Ammon's horn (tissue), 1 donor: ENCODE measurements at regions not wholly inside any gene's neighbourhood (a gene's known extent, or its start where the extent isn't known, plus 50 kb on each side); places are given as distances from the start of the nearest gene placed in this dataset.

Source experiments
- DNase-seq: peaks from one replicate; pipeline ENCODE4 v3.0.0-alpha.2; 2016; ENCODE audit warnings: low spot score

GRCh38 chr17:54836723-54837462 lies 63.8 kb upstream of the TOM1L1 start:
- DNase-seq, result no peak

DNA sequence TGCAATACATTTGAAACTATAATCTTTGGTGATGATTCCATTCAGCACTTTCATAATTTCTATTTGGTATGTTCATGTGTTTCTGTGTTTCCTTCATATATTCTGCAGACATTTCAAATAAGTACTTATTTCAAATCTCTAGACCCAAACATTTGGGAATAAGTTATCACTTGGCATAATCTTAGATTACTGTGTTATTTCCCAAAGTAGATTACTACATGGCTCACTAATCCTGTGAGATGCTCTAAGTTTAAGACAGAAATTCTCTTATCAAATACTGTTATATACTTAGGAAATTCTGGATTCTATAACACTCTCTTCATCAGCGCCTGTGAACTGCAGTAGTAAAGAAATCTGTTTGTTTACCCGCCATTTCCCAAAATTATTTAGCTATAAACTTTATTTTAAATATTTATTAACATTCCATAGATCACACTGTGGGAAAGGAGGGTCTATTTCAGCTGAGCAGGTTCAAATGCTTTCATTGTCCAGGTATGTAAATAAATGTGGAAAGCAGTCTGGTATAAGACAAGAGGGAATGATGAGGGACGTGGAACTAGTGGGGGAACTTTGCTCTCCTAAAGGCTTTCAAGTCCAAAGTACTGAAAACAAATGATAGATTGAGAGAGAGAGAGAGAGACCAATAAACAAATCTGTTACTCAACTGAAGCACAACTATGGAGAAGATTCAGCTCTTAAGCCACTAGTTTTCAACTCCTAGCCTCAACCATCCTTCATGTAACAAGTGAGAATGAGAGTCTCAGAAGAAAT lies 61.8 kb upstream of the TOM1L1 start:
- DNase-seq, result no peak

- DNase-seq, result peak; percentile 12
Measured at GRCh38 chr17:54839447-54839846, 61.2 kb upstream of the TOM1L1 start.

DNA sequence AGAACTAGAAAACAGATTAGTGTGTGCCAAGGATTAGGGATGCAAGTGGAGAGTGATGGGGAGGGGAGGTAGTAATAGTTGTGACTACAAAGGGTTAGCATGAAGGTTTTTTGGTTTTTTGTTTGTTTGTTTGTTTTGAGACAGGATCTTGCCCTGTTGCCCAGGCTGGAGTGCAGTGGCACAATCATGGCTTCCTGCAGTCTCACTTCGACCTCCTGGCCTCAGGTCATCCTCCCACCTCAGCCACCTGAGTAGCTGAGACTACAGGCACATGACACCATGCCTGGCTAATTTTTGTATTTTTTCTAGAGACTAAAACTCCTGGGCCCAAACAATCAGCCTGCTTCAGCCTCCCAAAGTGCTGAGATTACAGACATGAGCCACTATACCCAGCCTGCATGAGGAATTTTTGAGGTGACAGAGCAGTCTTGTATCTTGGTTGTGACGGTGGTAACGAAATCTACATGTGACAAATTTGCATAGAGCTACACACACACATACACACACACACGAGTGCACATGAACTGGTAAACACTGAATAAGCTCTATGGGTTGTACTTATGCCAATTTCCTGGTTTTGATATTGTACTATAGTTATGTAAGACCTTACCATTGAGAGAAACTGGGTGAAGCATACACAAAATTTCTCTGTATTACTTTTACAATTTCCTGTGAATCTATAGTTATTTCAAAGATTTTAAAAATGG lies 59.6 kb upstream of the TOM1L1 start:
- DNase-seq, result no peak

DNA sequence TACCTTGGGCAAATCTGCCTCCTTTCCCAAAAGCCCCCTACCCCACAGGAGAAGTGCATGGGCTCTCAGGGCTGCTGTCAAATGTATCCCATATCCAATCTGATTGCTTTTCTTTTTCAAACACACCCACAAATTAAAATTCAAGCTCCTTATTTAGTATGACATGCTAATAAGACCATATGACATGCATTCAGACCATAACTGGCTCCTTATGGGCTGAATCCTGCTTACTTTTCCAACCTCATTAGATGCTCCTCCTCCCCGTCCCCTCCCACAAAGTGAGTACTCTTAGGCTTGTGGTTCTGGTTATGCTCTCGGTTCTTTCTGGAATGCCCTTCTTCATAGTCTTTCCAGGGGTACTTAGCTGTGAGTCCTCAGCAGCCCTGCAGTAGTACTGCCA lies 59.0 kb upstream of the TOM1L1 start:
- DNase-seq, result no peak

DNA sequence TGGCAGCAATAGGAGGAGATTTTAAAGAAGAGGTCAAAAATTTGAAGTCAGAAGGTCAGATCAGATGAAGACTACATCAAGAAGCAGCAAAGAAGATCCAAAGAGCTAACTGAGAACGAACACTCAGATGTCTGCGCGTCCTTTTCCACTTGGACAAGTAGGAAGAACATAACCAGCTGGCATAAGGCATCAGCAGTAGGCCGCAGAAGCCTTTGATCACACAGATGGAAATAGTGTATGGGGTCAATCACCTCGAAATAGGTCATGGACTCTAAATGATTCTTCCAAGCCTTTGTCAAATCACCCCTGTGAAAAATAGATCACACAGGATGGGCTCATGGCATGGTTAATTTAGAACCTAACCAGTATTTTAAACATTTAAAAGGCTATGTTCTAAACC lies 56.4 kb upstream of the TOM1L1 start:
- no peak for DNase-seq

GRCh38 chr17:54848368-54848987 lies 52.2 kb upstream of the TOM1L1 start:
- DNase-seq, result no peak

- no peak for DNase-seq
Measured at GRCh38 chr17:54849660-54850059, 51.0 kb upstream of the TOM1L1 start.
